AG04449 (cell line): ENCODE measurements at regions not wholly inside any gene's neighbourhood (a gene's known extent, or its start where the extent isn't known, plus 50 kb on each side); places are given as distances from the start of the nearest gene placed in this dataset.

Experiments used
- CTCF ChIA-PET: fragments of 350-600 bp; formaldehyde crosslinking; extraction: SDS; loops from one replicate; lab custom pipeline; 2021; ENCODE audit warnings: antibody characterized with exemption; lab: Yijun Ruan, JAX
- POLR2A ChIA-PET: fragments of 400-600, 350-600 bp; formaldehyde crosslinking; extraction: SDS; loops from one replicate; lab custom pipeline; 2020; ENCODE audit warnings: antibody characterized with exemption, inconsistent platforms; lab: Yijun Ruan, JAX
- DNase-seq: peaks from one replicate; pipeline ENCODE4 v3.0.0-alpha.2; 2010; ENCODE audit warnings: low read depth, low spot score
- H3K4me3 ChIP-seq: 2 replicates; pipeline ENCODE4 v1.5.1; 2011; ENCODE audit warnings: low read depth, mild to moderate bottlenecking, control low read depth, low read length
- CTCF ChIP-seq: IDR thresholded peaks from one replicate; pipeline ENCODE4 v1.5.1; 2011; ENCODE audit warnings: mild to moderate bottlenecking, moderate library complexity, low read length, control low read depth, inconsistent platforms; ENCODE audit not compliant: insufficient read depth; ENCODE audit errors: missing control alignments

GRCh38 chr7:72524037-72524436 lies 111.9 kb upstream of the CALN1 start:
- TF ChIP-seq CTCF, result no peak
- ChIA-PET POLR2A (no interaction called here), CTCF (interaction anchor here (0.7 kb wide), 1 partner anchor 27 kb away, joined by 3 read pairs; no protein-coding TSS in a partner anchor)

GRCh38 chr7:72504061-72504706 lies 92.0 kb upstream of the CALN1 start:
- POLR2A ChIA-PET, result no interaction called here
- H3K4me3 ChIP-seq, result no peak overlapping the region
- no peak for DNase-seq
- CTCF ChIA-PET, result interaction anchor here (2.1 kb wide), 1 partner anchor 10 kb away, joined by 6 read pairs; no protein-coding TSS in a partner anchor
- TF ChIP-seq CTCF, result no peak

More at GRCh38 chr7:72524037-72524436, 111.9 kb upstream of the CALN1 start:
- no peak overlapping the region for H3K4me3 ChIP-seq
- DNase-seq, result no peak

- no peak for TF ChIP-seq CTCF
- ChIA-PET CTCF (interaction anchor here (1.7 to 2.1 kb wide), 2 partner anchors 9 kb away, joined by 4 to 6 read pairs; no protein-coding TSS in a partner anchor), POLR2A (no interaction called here)
- H3K4me3 ChIP-seq, result no peak overlapping the region
- DNase-seq, result no peak
These were observed 91.5 kb upstream of the CALN1 start for GRCh38 chr7:72503644-72504043.

GRCh38 chr7:72494807-72495206 lies 82.7 kb upstream of the CALN1 start:
- TF ChIP-seq CTCF, result no peak
- POLR2A ChIA-PET, result interaction anchor here (0.6 kb wide), 1 partner anchor 1777 kb away, joined by 3 read pairs; no protein-coding TSS in a partner anchor
- no peak for DNase-seq
- H3K4me3 ChIP-seq, result no peak overlapping the region
- CTCF ChIA-PET, result interaction anchor here (0.6 to 5.2 kb wide), 13 partner anchors 8 to 1665 kb away, joined by 3 to 42 read pairs (median 4); no protein-coding TSS in a partner anchor

GRCh38 chr7:72493850-72494661 lies 81.9 kb upstream of the CALN1 start:
- no peak overlapping the region for H3K4me3 ChIP-seq
- DNase-seq, result no peak
- ChIA-PET POLR2A (interaction anchor here (0.6 kb wide), 1 partner anchor 1776 kb away, joined by 3 read pairs; no protein-coding TSS in a partner anchor), CTCF (interaction anchor here (0.6 to 5.2 kb wide), 12 partner anchors 9 to 1664 kb away, joined by 3 to 42 read pairs (median 4); no protein-coding TSS in a partner anchor)
- peak; percentile 57 for TF ChIP-seq CTCF

- CTCF ChIA-PET, result interaction anchor here (5.2 kb wide), 1 partner anchor 739 kb away, joined by 42 read pairs; no protein-coding TSS in a partner anchor
These were observed 80.4 kb upstream of the CALN1 start for GRCh38 chr7:72492461-72493065.

More at GRCh38 chr7:72492461-72493065, 80.4 kb upstream of the CALN1 start:
- no peak overlapping the region for H3K4me3 ChIP-seq
- no peak for TF ChIP-seq CTCF
- DNase-seq, result no peak
- POLR2A ChIA-PET, result no interaction called here
